Activated T-helper 17 cell treated with anti-CD3 and anti-CD28 coated beads, Interleukin-2, amount 50 U/mL, for 72 hours (primary cell): ENCODE measurements at regions not wholly inside any gene's neighbourhood (a gene's known extent, or its start where the extent isn't known, plus 50 kb on each side); places are given as distances from the start of the nearest gene placed in this dataset.
A peak's percentile ranks its signal among the peaks of the same experiment; 100 is the strongest.
"Not testable (repeated sequence)": the region's sequence is repeated elsewhere in the genome, so short reads cannot be mapped to it uniquely, and the experiment has no call there.

Experiments
- ATAC-seq: fragments of 150-1000 bp; cut with Tn5 transposase; replicated peaks from 2 replicates; pipeline ENCODE4 v1.10.0; 2021; ENCODE audit warnings: mild to moderate bottlenecking, moderate library complexity
- H3K27ac Mint-ChIP-seq: one replicate; pipeline ENCODE4 v1.8.0; 2022; ENCODE audit warnings: mixed read lengths
- H3K27me3 Mint-ChIP-seq: one replicate; pipeline ENCODE4 v1.8.0; 2022; ENCODE audit warnings: mixed read lengths
- H3K36me3 Mint-ChIP-seq: one replicate; pipeline ENCODE4 v1.8.0; 2022; ENCODE audit warnings: low read depth, mild to moderate bottlenecking, mixed read lengths
- H3K4me1 Mint-ChIP-seq: one replicate; pipeline ENCODE4 v1.8.0; 2022; ENCODE audit warnings: mixed read lengths
- H3K4me3 Mint-ChIP-seq: one replicate; pipeline ENCODE4 v1.8.0; 2022; ENCODE audit warnings: mild to moderate bottlenecking, mixed read lengths
- H3K9me3 Mint-ChIP-seq: one replicate; pipeline ENCODE4 v1.8.0; 2022; ENCODE audit warnings: mixed read lengths

- ATAC-seq, result not testable (repeated sequence)
These were observed 71.6 kb downstream of the PCMTD2 start for GRCh38 chr20:64327223-64327549.

GRCh38 chr20:64327550-64328317, 72.2 kb downstream of the PCMTD2 start:
- H3K4me3 Mint-ChIP-seq, H3K4me1 Mint-ChIP-seq, H3K27ac Mint-ChIP-seq, H3K9me3 Mint-ChIP-seq, H3K36me3 Mint-ChIP-seq: not testable (repeated sequence)
- peak; percentile 54 for ATAC-seq
- H3K27me3 Mint-ChIP-seq, result peaks cover 28% of the 10 kb centered on the region

More at GRCh38 chr20:64327223-64327549, 71.6 kb downstream of the PCMTD2 start:
- H3K9me3 Mint-ChIP-seq, H3K36me3 Mint-ChIP-seq, H3K27ac Mint-ChIP-seq, H3K4me1 Mint-ChIP-seq, H3K4me3 Mint-ChIP-seq: not testable (repeated sequence)
- H3K27me3 Mint-ChIP-seq, result peaks cover 28% of the 10 kb centered on the region

- not testable (repeated sequence) for H3K9me3 Mint-ChIP-seq, H3K36me3 Mint-ChIP-seq, H3K27ac Mint-ChIP-seq, ATAC-seq, H3K4me1 Mint-ChIP-seq, H3K4me3 Mint-ChIP-seq
- H3K27me3 Mint-ChIP-seq, result peaks cover 31% of the 10 kb centered on the region
These were observed 73.2 kb downstream of the PCMTD2 start for GRCh38 chr20:64328595-64329250.

- peaks cover 18% of the 10 kb centered on the region for H3K27me3 Mint-ChIP-seq
- not testable (repeated sequence) for H3K9me3 Mint-ChIP-seq, ATAC-seq, H3K4me3 Mint-ChIP-seq, H3K36me3 Mint-ChIP-seq, H3K27ac Mint-ChIP-seq, H3K4me1 Mint-ChIP-seq
These were observed 77.1 kb downstream of the PCMTD2 start for GRCh38 chr20:64332627-64333026.
